ENCODE measurements at regions not wholly inside any gene's neighbourhood (a gene's known extent, or its start where the extent isn't known, plus 50 kb on each side); places are given as distances from the start of the nearest gene placed in this dataset.

DNA sequence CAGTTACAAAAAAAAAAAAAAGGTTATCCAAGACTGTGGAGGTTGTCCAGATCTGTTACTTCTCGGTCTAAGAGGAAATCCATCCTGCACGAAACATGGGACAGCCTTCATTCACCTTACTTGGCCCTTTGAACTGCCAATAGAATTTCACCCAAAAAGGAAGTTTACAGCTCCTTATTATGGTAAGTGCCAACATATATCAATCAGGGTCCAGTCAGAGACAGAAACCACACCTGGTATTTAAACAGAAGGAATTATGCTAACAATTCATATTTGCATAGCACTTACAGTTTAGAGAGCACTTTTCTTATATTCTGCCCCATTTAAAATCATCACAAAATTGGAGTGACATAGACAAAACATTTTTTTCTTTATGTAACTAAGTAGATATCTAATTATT lies 93.6 kb upstream of the PTPN3 start:
- TF ChIP-seq, protein P1, sequence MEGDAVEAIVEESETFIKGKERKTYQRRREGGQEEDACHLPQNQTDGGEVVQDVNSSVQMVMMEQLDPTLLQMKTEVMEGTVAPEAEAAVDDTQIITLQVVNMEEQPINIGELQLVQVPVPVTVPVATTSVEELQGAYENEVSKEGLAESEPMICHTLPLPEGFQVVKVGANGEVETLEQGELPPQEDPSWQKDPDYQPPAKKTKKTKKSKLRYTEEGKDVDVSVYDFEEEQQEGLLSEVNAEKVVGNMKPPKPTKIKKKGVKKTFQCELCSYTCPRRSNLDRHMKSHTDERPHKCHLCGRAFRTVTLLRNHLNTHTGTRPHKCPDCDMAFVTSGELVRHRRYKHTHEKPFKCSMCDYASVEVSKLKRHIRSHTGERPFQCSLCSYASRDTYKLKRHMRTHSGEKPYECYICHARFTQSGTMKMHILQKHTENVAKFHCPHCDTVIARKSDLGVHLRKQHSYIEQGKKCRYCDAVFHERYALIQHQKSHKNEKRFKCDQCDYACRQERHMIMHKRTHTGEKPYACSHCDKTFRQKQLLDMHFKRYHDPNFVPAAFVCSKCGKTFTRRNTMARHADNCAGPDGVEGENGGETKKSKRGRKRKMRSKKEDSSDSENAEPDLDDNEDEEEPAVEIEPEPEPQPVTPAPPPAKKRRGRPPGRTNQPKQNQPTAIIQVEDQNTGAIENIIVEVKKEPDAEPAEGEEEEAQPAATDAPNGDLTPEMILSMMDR (conservative IDR thresholded peaks at IDR 0.05; ENCODE audit: low read depth, low read length), result no peak
- DNase-seq (ENCODE audit: low read depth), result no peak
- no peak overlapping the region for H3K4me3 ChIP-seq (ENCODE audit: low read length)

- no peak for DNase-seq (ENCODE audit: low read depth)
- H3K4me3 ChIP-seq (ENCODE audit: low read length), result no peak overlapping the region
- TF ChIP-seq, protein P1 (conservative IDR thresholded peaks at IDR 0.05; ENCODE audit: low read depth, low read length), result no peak
These were observed 95.5 kb upstream of the PTPN3 start for GRCh38 chr9:109593612-109594011.

DNA sequence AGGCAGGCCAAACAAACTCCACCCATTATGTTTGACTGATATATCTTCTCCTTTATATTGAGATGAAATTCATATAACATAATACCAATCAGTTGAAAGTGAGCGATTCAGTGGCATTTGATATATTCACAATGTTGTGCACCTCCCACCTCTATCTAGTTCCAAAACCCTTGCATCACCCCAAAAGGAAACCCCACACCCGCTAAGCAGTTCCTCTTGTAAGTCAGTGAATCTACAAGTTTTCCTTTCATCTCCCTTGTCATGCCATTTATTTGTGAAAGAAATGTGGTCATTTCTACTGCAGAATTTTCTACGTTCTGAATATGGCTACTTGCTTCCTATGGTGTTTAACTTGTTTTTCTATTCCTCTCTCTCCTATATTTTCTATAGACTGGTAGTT lies 99.4 kb upstream of the PTPN3 start:
- TF ChIP-seq, protein P1 (conservative IDR thresholded peaks at IDR 0.05; ENCODE audit: low read depth, low read length), result no peak
- no peak for DNase-seq (ENCODE audit: low read depth)
- no peak overlapping the region for H3K4me3 ChIP-seq (ENCODE audit: low read length)

- no peak for DNase-seq (ENCODE audit: low read depth)
- TF ChIP-seq, protein P1 (conservative IDR thresholded peaks at IDR 0.05; ENCODE audit: low read depth, low read length), result no peak
- H3K4me3 ChIP-seq (ENCODE audit: low read length), result no peak overlapping the region
These were observed 101.0 kb upstream of the PTPN3 start for GRCh38 chr9:109599131-109599530.

DNA sequence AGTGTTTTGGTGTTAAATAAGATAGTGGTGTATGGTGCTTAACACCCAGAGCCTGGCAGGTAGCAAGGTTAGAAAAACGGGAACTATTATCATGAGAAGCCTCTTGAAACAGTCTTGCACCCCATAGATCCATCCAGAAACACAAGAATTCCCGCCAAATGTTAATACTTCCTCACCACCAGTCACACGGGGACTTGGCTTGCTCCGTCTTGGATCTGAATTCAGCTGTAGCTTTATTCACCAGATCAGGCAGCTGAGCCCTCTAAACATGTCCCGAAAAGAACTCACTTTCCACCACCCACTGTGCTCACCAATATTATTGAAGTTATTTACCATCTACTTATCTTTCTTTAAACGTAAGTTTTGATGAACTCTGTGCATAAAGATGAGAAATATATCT lies 101.6 kb upstream of the PTPN3 start:
- TF ChIP-seq, protein P1 (conservative IDR thresholded peaks at IDR 0.05; ENCODE audit: low read depth, low read length), result no peak
- no peak for DNase-seq (ENCODE audit: low read depth)

GRCh38 chr9:109600142-109600541 lies 102.0 kb upstream of the PTPN3 start:
- no peak overlapping the region for H3K4me3 ChIP-seq (ENCODE audit: low read length)
- peak; percentile 8 for DNase-seq (ENCODE audit: low read depth)
- TF ChIP-seq, protein P1 (conservative IDR thresholded peaks at IDR 0.05; ENCODE audit: low read depth, low read length), result no peak

More for the DNA sequence above, 101.6 kb upstream of the PTPN3 start:
- no peak overlapping the region for H3K4me3 ChIP-seq (ENCODE audit: low read length)

- DNase-seq (ENCODE audit: low read depth), result no peak
- H3K4me3 ChIP-seq (ENCODE audit: low read length), result no peak overlapping the region
- TF ChIP-seq, protein P1 (conservative IDR thresholded peaks at IDR 0.05; ENCODE audit: low read depth, low read length), result no peak
These were observed 103.1 kb upstream of the PTPN3 start for GRCh38 chr9:109601181-109601580.
